Glutamatergic neuron (in vitro differentiated cells): ENCODE measurements at regions not wholly inside any gene's neighbourhood (a gene's known extent, or its start where the extent isn't known, plus 50 kb on each side); places are given as distances from the start of the nearest gene placed in this dataset.
"Not testable (repeated sequence)": the region's sequence is repeated elsewhere in the genome, so short reads cannot be mapped to it uniquely, and the experiment has no call there.

Experiments
- DNase-seq: peaks from one replicate; pipeline ENCODE4 v3.0.0; 2022
- H3K27ac Mint-ChIP-seq: one replicate; pipeline ENCODE4 v1.8.0; 2020; ENCODE audit warnings: mild to moderate bottlenecking, mixed read lengths, inconsistent platforms; ENCODE audit not compliant: unreplicated experiment
- H3K27me3 Mint-ChIP-seq: one replicate; pipeline ENCODE4 v1.8.0; 2020; ENCODE audit warnings: mild to moderate bottlenecking, moderate library complexity, mixed read lengths, inconsistent platforms; ENCODE audit not compliant: unreplicated experiment
- H3K36me3 Mint-ChIP-seq: one replicate; pipeline ENCODE4 v1.8.0; 2020; ENCODE audit warnings: mild to moderate bottlenecking, mixed read lengths, inconsistent platforms; ENCODE audit not compliant: unreplicated experiment
- H3K4me1 Mint-ChIP-seq: one replicate; pipeline ENCODE4 v1.8.0; 2020; ENCODE audit warnings: mild to moderate bottlenecking, low read depth, mixed read lengths, inconsistent platforms; ENCODE audit not compliant: unreplicated experiment
- H3K4me3 Mint-ChIP-seq: one replicate; pipeline ENCODE4 v1.8.0; 2020; ENCODE audit warnings: mild to moderate bottlenecking, mixed read lengths, inconsistent platforms; ENCODE audit not compliant: unreplicated experiment
- H3K9me3 Mint-ChIP-seq: one replicate; pipeline ENCODE4 v1.8.0; 2020; ENCODE audit warnings: mild to moderate bottlenecking, moderate library complexity, mixed read lengths, inconsistent platforms; ENCODE audit not compliant: unreplicated experiment
- CTCF ChIP-seq: fragments of 200-600 bp; sonication (generic); IDR thresholded peaks from one replicate; pipeline ENCODE4 v1.5.0; 2021; ENCODE audit not compliant: partially characterized antibody, unreplicated experiment

- Mint-ChIP-seq H3K27me3 (peaks cover 2% of the 10 kb centered on the region), H3K36me3 (no peaks in the 10 kb centered on the region), H3K4me3 (no peak overlapping the region), H3K4me1 (no peaks in the 10 kb centered on the region), H3K9me3 (no peaks in the 10 kb centered on the region), H3K27ac (no peak overlapping the region)
- DNase-seq: no peak
- TF ChIP-seq CTCF: no peak
Observed at GRCh38 chr14:83975435-83975834, 1554.5 kb upstream of the FLRT2 start.

- no peaks in the 10 kb centered on the region for H3K36me3 Mint-ChIP-seq
- H3K4me1 Mint-ChIP-seq: no peaks in the 10 kb centered on the region
- DNase-seq: peak; percentile 24
- TF ChIP-seq CTCF: no peak
- no peak overlapping the region for H3K27ac Mint-ChIP-seq
- no peak overlapping the region for H3K4me3 Mint-ChIP-seq
- H3K27me3 Mint-ChIP-seq: peaks cover 3% of the 10 kb centered on the region
- H3K9me3 Mint-ChIP-seq: no peaks in the 10 kb centered on the region
Observed at GRCh38 chr14:83975841-83976770, 1553.8 kb upstream of the FLRT2 start.

GRCh38 chr14:83977583-83977982 is 1552.4 kb upstream of the FLRT2 start:
- Mint-ChIP-seq H3K27me3 (peaks cover 3% of the 10 kb centered on the region), H3K27ac (no peak overlapping the region), H3K4me1 (no peaks in the 10 kb centered on the region), H3K36me3 (no peaks in the 10 kb centered on the region), H3K4me3 (no peak overlapping the region), H3K9me3 (peaks cover 1% of the 10 kb centered on the region)
- no peak for TF ChIP-seq CTCF
- DNase-seq: no peak

GRCh38 chr14:83981676-83982258 is 1548.2 kb upstream of the FLRT2 start:
- H3K4me3 Mint-ChIP-seq, H3K27ac Mint-ChIP-seq, H3K4me1 Mint-ChIP-seq, H3K9me3 Mint-ChIP-seq, DNase-seq, H3K36me3 Mint-ChIP-seq, H3K27me3 Mint-ChIP-seq: not testable (repeated sequence)

- TF ChIP-seq CTCF: no peak
- no peaks in the 10 kb centered on the region for H3K9me3 Mint-ChIP-seq
- H3K4me3 Mint-ChIP-seq: no peak overlapping the region
- no peaks in the 10 kb centered on the region for H3K36me3 Mint-ChIP-seq
- H3K27me3 Mint-ChIP-seq: no peaks in the 10 kb centered on the region
- DNase-seq: no peak
- H3K4me1 Mint-ChIP-seq: no peaks in the 10 kb centered on the region
- no peak overlapping the region for H3K27ac Mint-ChIP-seq
Observed at GRCh38 chr14:83988275-83988674, 1541.7 kb upstream of the FLRT2 start.
